ENCODE measurements at regions not wholly inside any gene's neighbourhood (a gene's known extent, or its start where the extent isn't known, plus 50 kb on each side); places are given as distances from the start of the nearest gene placed in this dataset.
"Not testable (repeated sequence)": the region's sequence is repeated elsewhere in the genome, so short reads cannot be mapped to it uniquely, and the experiment has no call there.

DNA sequence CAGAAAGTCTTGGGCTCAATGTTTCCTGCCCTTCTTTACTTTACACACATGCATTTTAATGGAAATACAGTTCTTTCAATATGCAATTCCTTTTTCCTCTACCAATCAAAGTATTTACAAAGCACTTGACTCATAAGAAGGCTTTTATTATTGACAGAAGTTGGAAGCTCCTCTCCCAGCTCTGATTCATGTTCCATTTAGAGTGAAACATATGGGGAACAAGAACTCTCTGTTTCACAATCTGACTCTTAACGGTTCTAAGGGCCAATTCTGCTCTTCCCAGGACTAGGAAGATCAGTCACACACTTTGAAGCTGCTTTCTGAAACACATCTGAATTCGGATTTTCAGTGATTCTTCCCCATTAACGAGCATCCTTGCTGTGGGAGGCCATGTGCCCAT, 300.5 kb downstream of the ANAPC1 start:
- TF ChIP-seq POLR2A (IDR thresholded peaks at IDR 0.05; ENCODE audit: borderline replicate concordance, extremely low read depth, insufficient read depth, insufficient read length); EZH2phosphoT487 (IDR thresholded peaks at IDR 0.05; ENCODE audit: borderline replicate concordance); POLR2AphosphoS5 (IDR thresholded peaks at IDR 0.05; ENCODE audit: low read depth, low read length); ZFX (IDR thresholded peaks at IDR 0.05); YY1 (IDR thresholded peaks at IDR 0.05; ENCODE audit: extremely low read depth, insufficient replicate concordance, low read depth, low read length); ZNF274 (IDR thresholded peaks at IDR 0.05; ENCODE audit: low read depth, low read length); CEBPB (IDR thresholded peaks at IDR 0.05; ENCODE audit: low read depth); RAD21 (IDR thresholded peaks at IDR 0.05; ENCODE audit: low read depth); CBX3 (IDR thresholded peaks at IDR 0.05; ENCODE audit: low read depth): not testable (repeated sequence)
- TF ChIP-seq, protein P1, sequence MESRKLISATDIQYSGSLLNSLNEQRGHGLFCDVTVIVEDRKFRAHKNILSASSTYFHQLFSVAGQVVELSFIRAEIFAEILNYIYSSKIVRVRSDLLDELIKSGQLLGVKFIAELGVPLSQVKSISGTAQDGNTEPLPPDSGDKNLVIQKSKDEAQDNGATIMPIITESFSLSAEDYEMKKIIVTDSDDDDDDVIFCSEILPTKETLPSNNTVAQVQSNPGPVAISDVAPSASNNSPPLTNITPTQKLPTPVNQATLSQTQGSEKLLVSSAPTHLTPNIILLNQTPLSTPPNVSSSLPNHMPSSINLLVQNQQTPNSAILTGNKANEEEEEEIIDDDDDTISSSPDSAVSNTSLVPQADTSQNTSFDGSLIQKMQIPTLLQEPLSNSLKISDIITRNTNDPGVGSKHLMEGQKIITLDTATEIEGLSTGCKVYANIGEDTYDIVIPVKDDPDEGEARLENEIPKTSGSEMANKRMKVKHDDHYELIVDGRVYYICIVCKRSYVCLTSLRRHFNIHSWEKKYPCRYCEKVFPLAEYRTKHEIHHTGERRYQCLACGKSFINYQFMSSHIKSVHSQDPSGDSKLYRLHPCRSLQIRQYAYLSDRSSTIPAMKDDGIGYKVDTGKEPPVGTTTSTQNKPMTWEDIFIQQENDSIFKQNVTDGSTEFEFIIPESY (IDR thresholded peaks at IDR 0.05; ENCODE audit: extremely low read depth, insufficient replicate concordance, low read length) = not testable (repeated sequence)
- TF ChIP-seq, protein P2, sequence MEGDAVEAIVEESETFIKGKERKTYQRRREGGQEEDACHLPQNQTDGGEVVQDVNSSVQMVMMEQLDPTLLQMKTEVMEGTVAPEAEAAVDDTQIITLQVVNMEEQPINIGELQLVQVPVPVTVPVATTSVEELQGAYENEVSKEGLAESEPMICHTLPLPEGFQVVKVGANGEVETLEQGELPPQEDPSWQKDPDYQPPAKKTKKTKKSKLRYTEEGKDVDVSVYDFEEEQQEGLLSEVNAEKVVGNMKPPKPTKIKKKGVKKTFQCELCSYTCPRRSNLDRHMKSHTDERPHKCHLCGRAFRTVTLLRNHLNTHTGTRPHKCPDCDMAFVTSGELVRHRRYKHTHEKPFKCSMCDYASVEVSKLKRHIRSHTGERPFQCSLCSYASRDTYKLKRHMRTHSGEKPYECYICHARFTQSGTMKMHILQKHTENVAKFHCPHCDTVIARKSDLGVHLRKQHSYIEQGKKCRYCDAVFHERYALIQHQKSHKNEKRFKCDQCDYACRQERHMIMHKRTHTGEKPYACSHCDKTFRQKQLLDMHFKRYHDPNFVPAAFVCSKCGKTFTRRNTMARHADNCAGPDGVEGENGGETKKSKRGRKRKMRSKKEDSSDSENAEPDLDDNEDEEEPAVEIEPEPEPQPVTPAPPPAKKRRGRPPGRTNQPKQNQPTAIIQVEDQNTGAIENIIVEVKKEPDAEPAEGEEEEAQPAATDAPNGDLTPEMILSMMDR (IDR thresholded peaks at IDR 0.05 in 2 of 3, conservative IDR thresholded peaks at IDR 0.05 in 1 of 3; ENCODE audit: borderline replicate concordance in 1 of 3, insufficient read depth in 1 of 3, low read depth in 2 of 3, low read length in 2 of 3) = not testable (repeated sequence)

Data from HCT116 (cell line).